ENCODE measurements at regions not wholly inside any gene's neighbourhood (a gene's known extent, or its start where the extent isn't known, plus 50 kb on each side); places are given as distances from the start of the nearest gene placed in this dataset.

GRCh38 chr1:183704131-183704530 is 51.0 kb upstream of the APOBEC4 start:
- ChIA-PET CTCF (interaction anchor here (1.7 kb wide), 1 partner anchor 19 kb away, joined by 5 read pairs; no protein-coding TSS in a partner anchor), POLR2A (no interaction called here)
- DNase-seq (ENCODE audit: low read depth, low spot score), result no peak
- TF ChIP-seq CTCF (IDR thresholded peaks at IDR 0.05; ENCODE audit: insufficient read depth, low read length, missing control alignments), result no peak
- H3K4me3 ChIP-seq (ENCODE audit: low read depth, low read length), result no peak overlapping the region

Measured in AG04449 (cell line).